ENCODE measurements at regions not wholly inside any gene's neighbourhood (a gene's known extent, or its start where the extent isn't known, plus 50 kb on each side); places are given as distances from the start of the nearest gene placed in this dataset.

- no peak for TF ChIP-seq POLR2AphosphoS5 (IDR thresholded peaks at IDR 0.05; ENCODE audit: insufficient read depth in 1 of 2, low read depth in 1 of 2)
- TF ChIP-seq CTCF (IDR thresholded peaks at IDR 0.05) = no peak
These were observed 82.6 kb upstream of the ANKH start for GRCh38 chr5:14954216-14954615.

Data from vagina (tissue), 2 donors.